PC-3 (cell line): ENCODE measurements at regions not wholly inside any gene's neighbourhood (a gene's known extent, or its start where the extent isn't known, plus 50 kb on each side); places are given as distances from the start of the nearest gene placed in this dataset.

ENCODE experiments used
- ATAC-seq: fragments of 200-7000 bp; cut with Tn5 transposase; 2 replicates; pipeline ENCODE4 v1.9.1; 2020; ENCODE audit warnings: mild to moderate bottlenecking, moderate library complexity
- BruUV-seq: library from RNA; stranded (reverse); fragments of 400-500 nt; replicated peaks from 2 replicates; lab custom pipeline; 2021; lab: Mats Ljungman, UMichigan
- CTCF ChIA-PET: fragments of 300-600 bp; sonication (Branson Sonifier 250); formaldehyde crosslinking; loops from one replicate; lab custom pipeline; 2022; ENCODE audit warnings: antibody characterized with exemption; lab: Charles Lee
- POLR2A ChIA-PET: fragments of 300-600 bp; sonication (Branson Sonifier 250); formaldehyde crosslinking; loops from one replicate; lab custom pipeline; 2022; ENCODE audit warnings: antibody characterized with exemption; ENCODE audit not compliant: unreplicated experiment; lab: Charles Lee
- DNase-seq: peaks from one replicate; pipeline ENCODE4 v3.0.0-alpha.2; 2015
- H2AFZ ChIP-seq: fragments of 300-600 bp; sonication (generic); 2 replicates; pipeline ENCODE4 v1.6.0; 2016; ENCODE audit warnings: antibody characterized with exemption, low read length
- H3F3A ChIP-seq: fragments of 300-600 bp; sonication (generic); one replicate; pipeline ENCODE4 v1.6.0; 2017; ENCODE audit warnings: antibody characterized with exemption, low read length, control low read depth, mild to moderate bottlenecking; ENCODE audit not compliant: unreplicated experiment
- H3K27ac ChIP-seq: fragments of 300-600 bp; sonication (generic); 2 replicates; pipeline ENCODE4 v1.5.1; 2016; ENCODE audit warnings: mild to moderate bottlenecking, low read length
- H3K27me3 ChIP-seq: fragments of 300-600 bp; sonication (generic); 2 replicates; pipeline ENCODE4 v1.6.1; 2016; ENCODE audit warnings: low read length, mixed read lengths
- H3K36me3 ChIP-seq: fragments of 300-600 bp; sonication (generic); 2 replicates; pipeline ENCODE4 v1.6.1; 2016; ENCODE audit warnings: low read depth, mixed run types, low read length, mixed read lengths
- H3K4me1 ChIP-seq: fragments of 300-600 bp; sonication (generic); 2 replicates; pipeline ENCODE4 v1.5.1; 2016; ENCODE audit warnings: low read length; ENCODE audit not compliant: insufficient read depth
- H3K4me2 ChIP-seq: fragments of 300-600 bp; sonication (generic); 2 replicates; pipeline ENCODE4 v1.6.0; 2016; ENCODE audit warnings: low read length
- H3K4me3 ChIP-seq: fragments of 300-600 bp; sonication (generic); 2 replicates; pipeline ENCODE4 v1.5.1; 2016; ENCODE audit warnings: mild to moderate bottlenecking, low read length, mixed read lengths
- H3K79me2 ChIP-seq: fragments of 300-600 bp; sonication (generic); 2 replicates; pipeline ENCODE4 v1.6.1; 2017; ENCODE audit warnings: low read length, mixed read lengths
- H3K9ac ChIP-seq: fragments of 300-600 bp; sonication (generic); 2 replicates; pipeline ENCODE4 v1.6.0; 2016; ENCODE audit warnings: mild to moderate bottlenecking, low read length
- H3K9me2 ChIP-seq: fragments of 300-600 bp; sonication (generic); replicated peaks from 2 replicates; pipeline ENCODE4 v1.6.1; 2016; ENCODE audit warnings: mixed run types, low read length, mixed read lengths
- H3K9me3 ChIP-seq: fragments of 300-600 bp; sonication (generic); 2 replicates; pipeline ENCODE4 v1.6.1; 2016; ENCODE audit warnings: low read length, mixed read lengths
- H4K20me1 ChIP-seq: fragments of 300-600 bp; sonication (generic); 2 replicates; pipeline ENCODE4 v1.6.1; 2016; ENCODE audit warnings: low read length, mixed read lengths
- EZH2 ChIP-seq: fragments of 300-600 bp; sonication (generic); IDR thresholded peaks from one replicate; pipeline ENCODE4 v1.6.1; 2017; ENCODE audit warnings: antibody characterized with exemption, mild to moderate bottlenecking, low read length; ENCODE audit not compliant: unreplicated experiment
- EZH2phosphoT487 ChIP-seq: fragments of 300-600 bp; sonication (generic); IDR thresholded peaks from 2 replicates; pipeline ENCODE4 v1.6.1; 2018; ENCODE audit warnings: mild to moderate bottlenecking, antibody characterized with exemption, low read length, borderline replicate concordance
- intact Hi-C: fragments of 100-400 bp; cut with micrococcal nuclease; formaldehyde crosslinking; loops from 2 replicates; pipeline ENCODE4 v1.9.0; 2023
- TF ChIP-seq, protein P1 (sequence below): fragments of 300-600 bp; sonication (generic); conservative IDR thresholded peaks from 2 replicates; pipeline ENCODE4 v1.5.1; 2017; ENCODE audit warnings: antibody characterized with exemption, low read depth, mild to moderate bottlenecking, low read length

DNA sequence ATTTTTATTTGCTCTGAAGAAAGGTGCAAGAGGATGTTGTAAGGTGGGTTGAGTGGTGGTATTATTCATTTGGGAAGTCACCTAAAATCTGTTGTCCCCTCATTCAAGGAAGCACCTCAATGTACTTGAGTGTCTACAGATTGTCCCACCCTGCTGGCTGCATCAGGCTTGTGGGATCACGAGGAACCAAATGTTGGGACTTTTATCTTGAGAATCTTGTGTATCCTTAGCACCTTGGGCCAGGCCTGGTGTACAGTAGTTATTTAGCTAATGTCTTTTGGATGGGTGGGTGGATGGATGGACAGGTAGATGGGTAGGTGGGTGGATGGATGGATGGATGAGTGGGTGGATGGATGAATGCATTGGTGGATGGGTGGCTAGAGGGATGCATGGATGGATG is 519.3 kb downstream of the BCL11B start:
- Histone ChIP-seq H3K4me2 (no peak overlapping the region), H3K27ac (no peak overlapping the region), H3K4me1 (no peaks in the 10 kb centered on the region), H3K36me3 (no peaks in the 10 kb centered on the region), H2AFZ (no peak overlapping the region), H4K20me1 (no peaks in the 10 kb centered on the region), H3K79me2 (no peaks in the 10 kb centered on the region), H3K9ac (no peak overlapping the region), H3K4me3 (no peak overlapping the region), H3K27me3 (no peaks in the 10 kb centered on the region), H3K9me2 (no peaks in the 10 kb centered on the region), H3F3A (no peaks in the 10 kb centered on the region), H3K9me3 (peaks cover 8% of the 10 kb centered on the region; the same call in 1 of the 2 replicates)
- POLR2A ChIA-PET, result no interaction called here
- no peak for TF ChIP-seq EZH2
- TF ChIP-seq, protein P1, sequence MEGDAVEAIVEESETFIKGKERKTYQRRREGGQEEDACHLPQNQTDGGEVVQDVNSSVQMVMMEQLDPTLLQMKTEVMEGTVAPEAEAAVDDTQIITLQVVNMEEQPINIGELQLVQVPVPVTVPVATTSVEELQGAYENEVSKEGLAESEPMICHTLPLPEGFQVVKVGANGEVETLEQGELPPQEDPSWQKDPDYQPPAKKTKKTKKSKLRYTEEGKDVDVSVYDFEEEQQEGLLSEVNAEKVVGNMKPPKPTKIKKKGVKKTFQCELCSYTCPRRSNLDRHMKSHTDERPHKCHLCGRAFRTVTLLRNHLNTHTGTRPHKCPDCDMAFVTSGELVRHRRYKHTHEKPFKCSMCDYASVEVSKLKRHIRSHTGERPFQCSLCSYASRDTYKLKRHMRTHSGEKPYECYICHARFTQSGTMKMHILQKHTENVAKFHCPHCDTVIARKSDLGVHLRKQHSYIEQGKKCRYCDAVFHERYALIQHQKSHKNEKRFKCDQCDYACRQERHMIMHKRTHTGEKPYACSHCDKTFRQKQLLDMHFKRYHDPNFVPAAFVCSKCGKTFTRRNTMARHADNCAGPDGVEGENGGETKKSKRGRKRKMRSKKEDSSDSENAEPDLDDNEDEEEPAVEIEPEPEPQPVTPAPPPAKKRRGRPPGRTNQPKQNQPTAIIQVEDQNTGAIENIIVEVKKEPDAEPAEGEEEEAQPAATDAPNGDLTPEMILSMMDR, result no peak
- TF ChIP-seq EZH2phosphoT487, result no peak
- intact Hi-C loops, result no loop called here
- BruUV-seq, result no TSS peak
- ATAC-seq (no peak), DNase-seq (no peak)
- CTCF ChIA-PET, result no interaction called here

DNA sequence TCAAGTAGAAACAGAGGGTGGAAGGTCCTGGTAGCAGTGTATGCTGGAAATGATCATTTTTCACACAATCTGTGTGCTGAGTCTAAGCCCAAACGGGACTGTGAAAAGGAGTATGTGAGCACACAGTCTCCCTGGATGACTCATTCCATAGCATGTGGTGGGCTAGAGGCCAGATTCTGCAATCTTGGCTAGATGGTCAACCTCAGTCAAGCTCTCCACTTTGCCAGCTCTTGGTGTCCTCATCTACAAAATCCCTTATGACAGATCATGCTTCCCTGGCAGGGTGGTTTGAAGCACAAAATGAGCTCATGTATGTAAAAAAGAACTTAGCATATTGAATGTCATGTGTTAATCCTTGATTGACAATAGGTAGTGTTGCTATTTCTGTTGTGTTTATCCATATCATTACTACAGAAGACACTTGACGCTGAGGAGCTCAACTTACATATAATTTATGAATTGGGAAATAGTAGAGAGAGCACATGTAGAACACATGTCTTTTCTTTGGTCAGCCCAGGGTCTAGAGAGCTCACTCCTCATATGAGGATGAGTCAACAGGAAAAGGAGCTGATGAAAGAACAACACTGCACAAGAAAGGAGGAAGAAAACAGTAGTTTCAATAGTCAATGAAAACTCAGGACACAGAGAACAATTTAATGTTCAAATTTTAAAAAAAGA is 517.5 kb downstream of the BCL11B start:
- CTCF ChIA-PET, result no interaction called here
- H3K79me2 ChIP-seq, result no peaks in the 10 kb centered on the region
- no peak overlapping the region for H3K9ac ChIP-seq
- DNase-seq, result no peak
- H3K4me2 ChIP-seq, result no peak overlapping the region
- no peaks in the 10 kb centered on the region for H3K27me3 ChIP-seq
- H2AFZ ChIP-seq, result no peak overlapping the region
- TF ChIP-seq EZH2, result no peak
- TF ChIP-seq, protein P1, result no peak
- no peak for TF ChIP-seq EZH2phosphoT487
- no peak overlapping the region for H3K4me3 ChIP-seq
- H3K36me3 ChIP-seq, result no peaks in the 10 kb centered on the region
- intact Hi-C loops, result no loop called here
- H4K20me1 ChIP-seq, result no peaks in the 10 kb centered on the region
- H3K4me1 ChIP-seq, result no peaks in the 10 kb centered on the region
- POLR2A ChIA-PET, result no interaction called here
- no TSS peak for BruUV-seq
- H3F3A ChIP-seq, result no peaks in the 10 kb centered on the region
- H3K9me3 ChIP-seq, result peaks cover 8% of the 10 kb centered on the region; the same call in 1 of the 2 replicates
- no peak for ATAC-seq
- no peaks in the 10 kb centered on the region for H3K9me2 ChIP-seq
- H3K27ac ChIP-seq, result no peak overlapping the region

DNA sequence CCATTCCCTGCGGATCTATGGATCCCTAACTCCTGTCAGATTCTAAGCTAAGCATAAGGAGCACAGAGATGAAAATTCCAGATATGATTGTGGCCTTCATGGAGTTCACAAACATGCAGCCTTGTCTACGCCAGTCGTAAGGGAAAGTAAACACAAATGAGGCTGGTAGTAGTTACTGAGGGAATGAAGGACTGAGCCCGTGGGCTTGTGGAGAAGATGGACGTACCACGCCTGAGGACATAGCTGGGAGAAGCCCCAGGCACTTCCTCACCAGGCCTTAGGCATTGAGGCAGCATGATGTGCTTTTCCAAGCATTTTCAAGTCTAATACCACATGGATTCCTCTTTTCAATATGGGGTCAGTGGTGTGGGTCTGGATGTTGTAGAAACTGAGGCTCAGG is 515.2 kb downstream of the BCL11B start:
- no peaks in the 10 kb centered on the region for H4K20me1 ChIP-seq
- no peaks in the 10 kb centered on the region for H3K79me2 ChIP-seq
- no TSS peak for BruUV-seq
- intact Hi-C loops, result no loop called here
- H3K4me1 ChIP-seq, result no peaks in the 10 kb centered on the region
- no peak overlapping the region for H3K4me3 ChIP-seq
- DNase-seq (no peak), ATAC-seq (no peak)
- POLR2A ChIA-PET, result no interaction called here
- TF ChIP-seq EZH2 (no peak), EZH2phosphoT487 (no peak)
- TF ChIP-seq, protein P1, result no peak
- peaks cover 8% of the 10 kb centered on the region; the same call in 1 of the 2 replicates for H3K9me3 ChIP-seq
- H3K36me3 ChIP-seq, result no peaks in the 10 kb centered on the region
- no peaks in the 10 kb centered on the region for H3K27me3 ChIP-seq
- no peaks in the 10 kb centered on the region for H3F3A ChIP-seq
- H3K9me2 ChIP-seq, result no peaks in the 10 kb centered on the region
- H2AFZ ChIP-seq, result no peak overlapping the region
- H3K27ac ChIP-seq, result no peak overlapping the region
- no peak overlapping the region for H3K4me2 ChIP-seq
- CTCF ChIA-PET, result no interaction called here
- H3K9ac ChIP-seq, result no peak overlapping the region
